GM13977 (cell line): ENCODE measurements at regions not wholly inside any gene's neighbourhood (a gene's known extent, or its start where the extent isn't known, plus 50 kb on each side); places are given as distances from the start of the nearest gene placed in this dataset.

Experiments used
- DNase-seq: peaks from one replicate; pipeline ENCODE4 v3.0.0; 2012; ENCODE audit warnings: low spot score
- CTCF ChIP-seq: IDR thresholded peaks from 2 replicates; pipeline ENCODE4 v1.5.1; 2012; ENCODE audit warnings: mild to moderate bottlenecking, control low read depth; ENCODE audit not compliant: insufficient read depth; ENCODE audit errors: extremely low read depth, missing control alignments
- in situ Hi-C: fragments of 300-500 bp; cut with MboI; formaldehyde crosslinking; loops from one replicate; pipeline ENCODE4 v1.12.0; 2022; ENCODE audit warnings: low sequenced_read_pairs, low pct_unique_long_range_greater_than_20kb, mixed read lengths, inconsistent platforms; ENCODE audit not compliant: unreplicated experiment

DNA sequence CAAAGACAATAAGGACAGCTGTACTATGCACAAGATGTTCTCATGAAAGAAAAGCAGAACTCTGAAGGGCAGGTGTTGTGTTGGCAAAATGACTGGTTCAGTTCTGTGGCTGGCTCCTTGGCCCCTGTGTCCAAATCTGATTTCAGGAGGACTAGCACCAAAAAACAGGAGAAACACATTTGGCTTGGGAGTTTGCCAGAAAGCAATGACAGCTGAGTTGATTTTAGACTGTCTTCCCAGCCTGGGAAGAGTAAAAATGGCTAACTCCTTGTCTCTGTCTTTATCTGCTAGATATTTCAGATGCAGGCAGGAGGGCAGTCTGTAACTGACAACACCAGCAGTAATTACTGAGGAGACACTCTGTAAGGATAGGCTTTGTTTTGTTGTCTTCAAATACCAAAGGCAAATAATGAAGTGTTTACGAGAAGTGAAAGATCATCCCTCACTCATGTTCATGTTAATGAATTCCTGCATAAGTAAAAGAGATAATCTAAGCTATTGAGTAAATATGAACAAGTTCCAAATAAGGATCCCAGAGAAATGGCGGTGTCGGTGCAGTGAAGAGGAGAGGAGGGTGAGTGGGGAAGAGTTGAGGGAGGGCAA is 989.0 kb downstream of the CDH11 start:
- TF ChIP-seq CTCF, result no peak
- DNase-seq, result no peak
- in situ Hi-C loops, result no loop called here

GRCh38 chr16:64132190-64132589 is 989.7 kb downstream of the CDH11 start:
- no peak for DNase-seq
- in situ Hi-C loops, result no loop called here
- TF ChIP-seq CTCF, result no peak

DNA sequence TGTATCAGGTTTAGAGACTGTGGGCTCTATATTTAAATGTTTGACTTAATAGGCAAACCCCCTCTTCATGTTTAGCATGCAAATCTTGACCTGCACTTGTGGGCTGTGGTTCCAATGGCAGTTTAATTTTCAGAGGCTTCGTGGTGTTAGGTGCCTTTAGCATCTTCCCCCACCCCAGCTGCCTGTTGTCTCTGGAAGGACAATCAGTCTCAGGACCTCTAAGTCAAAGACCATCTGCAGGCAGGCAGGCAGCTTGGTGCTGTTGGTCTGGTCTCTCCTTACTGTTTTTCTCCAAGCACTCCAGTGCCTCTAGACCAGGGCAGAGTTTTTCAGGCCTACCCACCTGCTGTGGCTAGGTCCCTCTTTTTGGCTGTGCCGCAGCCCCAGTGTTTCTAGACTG is 990.4 kb downstream of the CDH11 start:
- no peak for TF ChIP-seq CTCF
- DNase-seq, result no peak
- in situ Hi-C loops, result no loop called here

DNA sequence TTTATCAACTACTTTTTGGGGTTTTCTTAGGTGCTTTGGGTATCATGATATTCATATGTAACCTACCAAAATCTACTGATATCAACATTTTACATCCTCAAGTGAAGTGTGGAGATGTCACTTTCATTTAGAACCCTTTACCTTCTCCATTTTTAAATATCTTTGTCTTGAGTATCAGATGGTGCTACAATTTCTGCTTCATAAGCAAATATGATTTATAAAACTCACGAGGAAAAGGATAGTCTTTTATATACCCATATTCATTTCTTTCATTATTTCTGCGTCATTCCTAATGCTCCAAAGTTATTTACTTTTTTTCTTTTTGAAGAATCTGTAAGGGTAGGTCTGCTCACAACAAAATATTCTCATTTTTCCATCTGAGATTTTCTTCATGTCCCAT is 991.7 kb downstream of the CDH11 start:
- in situ Hi-C loops, result no loop called here
- DNase-seq, result no peak
- no peak for TF ChIP-seq CTCF

- DNase-seq, result no peak
- in situ Hi-C loops, result no loop called here
- TF ChIP-seq CTCF, result no peak
These were observed 999.7 kb downstream of the CDH11 start for GRCh38 chr16:64122177-64122576.

DNA sequence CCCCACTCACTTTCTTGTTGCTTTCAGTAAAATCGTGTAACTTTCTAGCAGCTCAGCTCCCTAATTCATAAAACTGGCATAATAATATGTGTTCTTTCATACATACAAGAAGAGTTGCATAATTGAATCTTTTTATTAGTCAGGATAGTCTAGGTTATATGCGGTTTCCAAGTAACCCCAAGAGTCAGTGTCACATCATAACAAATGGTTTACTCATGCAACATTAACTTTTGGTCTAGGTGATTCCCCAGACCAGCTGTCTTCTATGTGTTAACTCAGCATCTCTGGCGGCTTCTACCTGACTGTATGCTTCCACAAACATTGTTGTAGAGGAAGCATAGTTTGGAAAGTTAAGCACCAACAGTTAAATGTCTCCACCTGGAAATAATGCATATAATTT is 1000.4 kb downstream of the CDH11 start:
- in situ Hi-C loops, result no loop called here
- TF ChIP-seq CTCF, result no peak
- no peak for DNase-seq

DNA sequence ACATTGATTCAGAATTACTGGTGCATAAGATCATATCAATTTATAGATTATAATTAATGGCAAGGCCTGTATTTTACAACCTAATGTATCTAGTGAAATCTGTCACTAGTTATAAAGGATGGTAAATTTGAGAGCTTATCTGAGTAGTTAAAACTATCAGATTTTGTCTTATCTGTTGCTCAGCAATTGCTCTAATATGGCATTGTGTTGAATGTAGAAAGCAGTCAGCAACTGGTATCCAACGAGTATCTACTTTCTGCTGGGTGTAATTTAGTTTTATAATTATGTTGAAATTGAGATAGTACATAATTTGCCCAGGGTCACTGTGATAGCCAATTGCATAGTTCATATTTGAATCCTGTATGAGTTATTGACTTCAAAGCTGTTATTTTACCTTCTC is 1005.7 kb downstream of the CDH11 start:
- TF ChIP-seq CTCF, result no peak
- DNase-seq, result no peak
- in situ Hi-C loops, result no loop called here
